Kidney epithelial cell (primary cell): ENCODE measurements at regions not wholly inside any gene's neighbourhood (a gene's known extent, or its start where the extent isn't known, plus 50 kb on each side); places are given as distances from the start of the nearest gene placed in this dataset.
"Not testable (repeated sequence)": the region's sequence is repeated elsewhere in the genome, so short reads cannot be mapped to it uniquely, and the experiment has no call there.

ENCODE experiments used
- DNase-seq: peaks from one replicate; pipeline ENCODE4 v3.0.0-alpha.2; 2010; ENCODE audit warnings: low read depth
- H3K27me3 ChIP-seq: 2 replicates; pipeline ENCODE4 v1.6.0; 2011; ENCODE audit warnings: low read length; ENCODE audit not compliant: control insufficient read depth, insufficient read depth
- H3K36me3 ChIP-seq: 2 replicates; pipeline ENCODE4 v1.5.1; 2011; ENCODE audit warnings: low read length; ENCODE audit not compliant: control insufficient read depth, insufficient read depth
- H3K4me3 ChIP-seq: 2 replicates; pipeline ENCODE4 v1.5.1; 2011; ENCODE audit warnings: low read depth, mild to moderate bottlenecking, control low read depth, low read length
- TF ChIP-seq, protein P1 (sequence below): IDR thresholded peaks from 2 replicates; pipeline ENCODE4 v1.5.1; 2011; ENCODE audit warnings: mild to moderate bottlenecking, moderate library complexity, low read length, control low read depth, inconsistent platforms; ENCODE audit not compliant: insufficient read depth, poor library complexity, severe bottlenecking

DNA sequence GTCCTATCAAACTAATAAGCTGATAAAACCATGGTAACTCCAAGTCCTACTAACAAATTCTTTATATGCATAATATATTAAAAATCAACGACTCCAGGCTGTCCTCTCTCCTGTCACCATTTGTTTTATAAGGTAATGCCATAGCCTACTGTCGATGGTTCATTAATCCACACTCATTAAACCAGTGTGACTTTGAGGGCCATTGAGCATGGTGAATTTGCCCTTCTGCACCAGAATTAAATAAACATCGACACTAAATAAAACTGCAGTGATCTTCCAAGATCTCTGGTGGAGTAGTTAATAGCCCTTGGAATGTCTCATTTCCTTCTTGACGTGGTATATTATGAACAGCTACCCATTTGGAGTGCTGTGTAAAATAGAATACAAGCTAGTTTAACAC is 358.5 kb downstream of the CBLN4 start:
- no peaks in the 10 kb centered on the region for H3K36me3 ChIP-seq
- TF ChIP-seq, protein P1, sequence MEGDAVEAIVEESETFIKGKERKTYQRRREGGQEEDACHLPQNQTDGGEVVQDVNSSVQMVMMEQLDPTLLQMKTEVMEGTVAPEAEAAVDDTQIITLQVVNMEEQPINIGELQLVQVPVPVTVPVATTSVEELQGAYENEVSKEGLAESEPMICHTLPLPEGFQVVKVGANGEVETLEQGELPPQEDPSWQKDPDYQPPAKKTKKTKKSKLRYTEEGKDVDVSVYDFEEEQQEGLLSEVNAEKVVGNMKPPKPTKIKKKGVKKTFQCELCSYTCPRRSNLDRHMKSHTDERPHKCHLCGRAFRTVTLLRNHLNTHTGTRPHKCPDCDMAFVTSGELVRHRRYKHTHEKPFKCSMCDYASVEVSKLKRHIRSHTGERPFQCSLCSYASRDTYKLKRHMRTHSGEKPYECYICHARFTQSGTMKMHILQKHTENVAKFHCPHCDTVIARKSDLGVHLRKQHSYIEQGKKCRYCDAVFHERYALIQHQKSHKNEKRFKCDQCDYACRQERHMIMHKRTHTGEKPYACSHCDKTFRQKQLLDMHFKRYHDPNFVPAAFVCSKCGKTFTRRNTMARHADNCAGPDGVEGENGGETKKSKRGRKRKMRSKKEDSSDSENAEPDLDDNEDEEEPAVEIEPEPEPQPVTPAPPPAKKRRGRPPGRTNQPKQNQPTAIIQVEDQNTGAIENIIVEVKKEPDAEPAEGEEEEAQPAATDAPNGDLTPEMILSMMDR, result no peak
- DNase-seq, result no peak
- no peaks in the 10 kb centered on the region for H3K27me3 ChIP-seq
- H3K4me3 ChIP-seq, result no peak overlapping the region

DNA sequence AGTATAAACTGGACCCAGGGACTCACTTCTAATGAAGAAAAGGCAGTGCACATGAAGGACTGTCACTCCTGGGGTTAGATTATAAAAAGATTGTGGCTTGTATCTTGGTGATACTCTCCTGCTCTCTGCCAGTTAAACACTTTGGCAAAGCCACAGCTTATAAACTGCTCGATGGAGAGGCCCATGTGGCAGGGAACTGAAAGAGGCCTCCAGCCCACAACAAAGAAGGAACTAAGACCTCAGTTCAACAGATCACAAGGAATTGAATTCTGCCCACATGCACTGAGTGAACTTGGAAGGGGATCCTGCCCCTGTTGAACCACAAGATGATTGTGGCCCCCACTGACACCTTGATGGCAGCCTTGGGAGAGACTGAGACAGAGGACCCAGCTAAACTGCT is 363.8 kb downstream of the CBLN4 start:
- DNase-seq, result no peak
- Histone ChIP-seq H3K4me3 (no peak overlapping the region), H3K27me3 (no peaks in the 10 kb centered on the region), H3K36me3 (no peaks in the 10 kb centered on the region)
- TF ChIP-seq, protein P1, result no peak

DNA sequence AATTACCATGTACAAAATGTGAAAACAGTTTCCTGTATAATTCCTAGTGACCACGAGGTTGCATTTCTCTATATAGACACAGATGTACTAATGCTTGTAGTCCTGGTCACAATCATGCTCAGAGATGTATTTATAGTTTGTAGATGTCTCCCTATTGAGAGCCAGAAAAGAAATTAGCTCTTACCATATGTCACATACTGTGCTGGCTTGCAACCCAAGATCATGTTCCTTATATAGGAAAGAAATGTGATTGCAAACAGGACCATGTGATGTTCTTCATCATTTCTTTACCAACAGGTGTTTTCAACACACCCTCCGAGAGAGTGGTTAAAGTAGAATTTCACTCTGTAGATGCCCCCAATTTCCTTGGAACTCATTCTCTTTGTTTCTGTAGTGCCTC is 369.4 kb downstream of the CBLN4 start:
- Histone ChIP-seq H3K4me3 (no peak overlapping the region), H3K27me3 (no peaks in the 10 kb centered on the region), H3K36me3 (no peaks in the 10 kb centered on the region)
- TF ChIP-seq, protein P1, result no peak
- DNase-seq, result no peak

DNA sequence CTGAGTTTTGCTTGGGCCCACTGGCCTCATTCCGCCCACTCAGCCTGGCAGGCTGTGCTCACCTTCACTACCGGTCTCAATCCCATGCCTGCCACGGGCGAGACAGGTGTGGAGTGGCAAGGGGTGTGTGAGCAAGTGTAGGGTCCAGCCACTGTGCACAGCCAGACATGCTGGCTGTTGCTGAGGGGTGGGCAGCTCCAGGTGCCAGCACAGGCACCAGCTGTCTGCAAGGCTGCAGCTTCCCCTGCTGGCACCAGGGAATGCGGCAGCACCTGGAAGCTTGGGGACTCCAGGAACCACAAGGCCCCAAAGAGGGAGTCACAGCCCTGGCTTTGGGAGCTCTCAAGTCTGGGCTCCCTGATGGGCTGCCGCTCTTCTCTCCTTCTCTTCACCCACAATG is 372.7 kb downstream of the CBLN4 start:
- DNase-seq, result no peak
- Histone ChIP-seq H3K36me3 (no peaks in the 10 kb centered on the region), H3K27me3 (no peaks in the 10 kb centered on the region), H3K4me3 (no peak overlapping the region)
- TF ChIP-seq, protein P1, result no peak

DNA sequence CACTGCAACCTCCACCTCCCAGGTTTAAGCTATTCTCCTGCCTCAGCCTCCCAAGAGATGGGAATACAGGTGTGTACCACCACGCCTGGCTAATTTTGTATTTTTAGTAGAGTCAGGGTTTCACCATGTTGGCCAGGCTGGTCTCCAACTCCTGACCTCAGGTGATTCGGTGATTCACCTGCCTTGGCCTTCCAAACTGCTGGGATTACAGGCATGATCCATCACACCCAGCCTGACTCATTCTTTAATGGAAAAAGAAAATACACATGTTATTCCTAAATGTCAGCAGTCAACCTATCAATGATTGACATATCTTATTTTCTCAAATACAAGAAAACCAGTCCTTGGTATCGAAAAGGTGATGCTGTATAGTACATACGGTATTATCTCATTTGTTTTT is 376.2 kb downstream of the CBLN4 start:
- not testable (repeated sequence) for H3K36me3 ChIP-seq, DNase-seq, H3K27me3 ChIP-seq, H3K4me3 ChIP-seq

DNA sequence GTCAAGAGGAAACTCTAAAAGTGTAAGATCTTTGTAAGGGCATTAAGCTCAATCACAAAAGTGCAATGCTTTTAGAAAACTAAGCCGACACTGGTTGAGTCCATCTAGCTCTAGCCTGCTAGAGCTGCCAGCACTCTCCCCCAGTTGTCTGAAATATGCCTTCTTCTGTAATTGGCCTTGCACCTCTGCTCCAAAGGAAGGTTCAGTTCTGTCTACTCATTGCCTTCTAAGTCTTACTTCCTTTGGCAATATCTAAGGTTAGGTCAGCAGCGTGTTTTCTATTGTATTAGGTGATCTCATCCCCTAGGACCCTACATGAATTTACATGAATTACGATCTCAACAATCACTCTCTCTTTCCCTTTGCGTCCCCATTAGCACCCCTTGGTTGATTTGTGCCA is 378.6 kb downstream of the CBLN4 start:
- Histone ChIP-seq H3K36me3 (no peaks in the 10 kb centered on the region), H3K4me3 (no peak overlapping the region), H3K27me3 (no peaks in the 10 kb centered on the region)
- TF ChIP-seq, protein P1, result no peak
- no peak for DNase-seq

DNA sequence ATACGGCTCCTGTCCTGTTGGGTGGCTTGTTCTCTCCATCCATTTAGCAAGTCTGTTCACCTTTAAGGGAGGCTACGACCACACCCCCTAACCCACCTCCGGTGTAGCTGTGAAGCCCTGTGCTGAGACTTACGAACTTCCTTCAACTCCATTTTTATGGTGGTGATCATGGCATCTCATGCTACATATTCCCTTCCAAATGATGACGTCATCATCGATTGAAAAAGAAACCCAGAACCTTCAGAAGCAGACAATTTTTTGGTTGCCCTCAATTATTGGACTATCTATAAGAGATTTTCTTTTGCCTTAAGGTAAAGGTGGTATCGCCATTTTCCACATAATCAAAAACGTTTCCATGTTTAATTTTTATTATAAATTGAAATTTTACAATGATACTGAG is 389.0 kb downstream of the CBLN4 start:
- no peaks in the 10 kb centered on the region for H3K27me3 ChIP-seq
- TF ChIP-seq, protein P1, result no peak
- DNase-seq, result no peak
- H3K4me3 ChIP-seq, result no peak overlapping the region
- no peaks in the 10 kb centered on the region for H3K36me3 ChIP-seq
